ENCODE measurements at regions not wholly inside any gene's neighbourhood (a gene's known extent, or its start where the extent isn't known, plus 50 kb on each side); places are given as distances from the start of the nearest gene placed in this dataset.

DNA sequence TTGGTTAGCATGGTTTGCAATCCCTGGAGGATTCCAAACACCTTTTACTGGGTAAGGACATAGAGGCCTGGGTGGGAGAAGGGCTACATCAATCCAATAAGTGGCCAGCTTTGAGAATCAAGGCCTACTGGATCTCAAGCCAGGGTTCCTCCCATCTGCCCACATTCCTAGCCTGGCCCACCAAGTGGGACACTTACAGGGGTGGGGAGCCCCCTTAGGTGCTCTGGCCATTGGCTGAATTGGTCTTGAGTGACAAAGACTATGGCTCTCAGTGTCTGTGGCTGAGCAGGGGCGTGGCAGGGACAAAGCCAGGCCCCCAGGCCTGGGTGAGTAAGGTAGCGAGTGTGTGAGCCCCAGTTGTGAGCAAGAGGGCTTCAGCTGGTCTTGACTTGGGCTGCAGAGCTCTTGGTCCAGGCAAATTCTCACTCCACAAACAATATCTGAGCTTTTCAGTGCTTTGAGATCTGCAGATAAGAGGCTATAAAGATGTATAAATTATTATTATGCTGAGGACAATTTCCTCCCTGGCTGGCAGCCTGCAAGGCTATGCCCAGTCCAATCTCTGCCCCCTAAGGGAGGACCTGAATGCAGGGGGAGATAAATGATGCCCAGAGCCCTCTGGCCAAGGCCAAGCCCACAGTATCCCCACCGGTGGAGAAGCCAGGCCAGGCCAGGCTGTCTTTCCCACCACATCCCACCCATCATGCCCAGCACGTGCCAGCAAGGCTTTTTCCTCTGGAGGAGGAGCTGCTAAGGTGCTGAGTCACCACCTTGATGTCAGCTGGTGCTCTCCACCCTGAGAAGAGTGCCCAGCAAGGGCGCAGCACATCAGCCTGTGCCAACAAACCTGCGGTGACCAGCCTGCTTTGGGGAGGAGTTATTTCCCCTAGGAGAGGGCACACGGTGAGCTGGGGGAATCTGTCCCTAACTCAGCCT, 80.7 kb upstream of the DUSP5 start:
- DNase-seq: no peak

DNA sequence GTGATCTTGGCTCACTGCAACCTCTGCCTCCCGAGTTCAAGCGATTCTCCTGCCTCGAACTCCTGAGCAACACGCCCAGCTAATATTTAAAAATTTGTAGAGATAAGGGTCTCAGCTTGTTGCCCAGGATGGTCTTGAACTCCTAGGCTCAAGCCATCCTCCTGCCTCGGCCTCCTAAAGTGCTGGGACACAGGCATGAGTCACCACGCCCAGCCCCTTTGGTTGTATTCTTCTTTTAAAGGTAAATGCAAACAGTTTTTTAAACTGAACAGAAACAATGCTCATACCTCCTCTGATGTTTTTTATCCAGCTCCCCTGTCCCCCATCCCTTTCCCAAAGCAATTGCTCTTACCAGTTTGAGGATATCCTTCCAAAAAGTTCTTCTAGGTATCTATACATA, 79.5 kb upstream of the DUSP5 start:
- DNase-seq: no peak

DNA sequence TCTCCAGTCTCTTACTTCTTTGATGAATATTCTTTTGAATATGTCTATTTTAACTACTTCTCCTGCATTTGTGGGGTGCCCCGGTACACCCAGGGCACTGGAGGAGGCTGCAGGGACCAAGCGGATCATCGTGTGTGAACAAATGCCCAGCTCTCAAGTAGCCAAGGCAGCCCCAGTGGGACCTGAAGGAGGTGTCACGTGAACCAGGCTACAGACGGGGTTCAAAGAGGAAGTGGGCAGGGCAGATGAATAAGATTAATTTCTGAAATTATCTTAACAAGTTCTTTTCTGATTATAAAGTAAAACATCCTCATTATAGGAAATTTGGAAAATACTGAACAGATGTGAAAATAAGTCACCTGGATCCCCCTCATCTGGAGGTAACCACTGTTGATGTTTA, 78.4 kb upstream of the DUSP5 start:
- DNase-seq: peak; percentile 36

DNA sequence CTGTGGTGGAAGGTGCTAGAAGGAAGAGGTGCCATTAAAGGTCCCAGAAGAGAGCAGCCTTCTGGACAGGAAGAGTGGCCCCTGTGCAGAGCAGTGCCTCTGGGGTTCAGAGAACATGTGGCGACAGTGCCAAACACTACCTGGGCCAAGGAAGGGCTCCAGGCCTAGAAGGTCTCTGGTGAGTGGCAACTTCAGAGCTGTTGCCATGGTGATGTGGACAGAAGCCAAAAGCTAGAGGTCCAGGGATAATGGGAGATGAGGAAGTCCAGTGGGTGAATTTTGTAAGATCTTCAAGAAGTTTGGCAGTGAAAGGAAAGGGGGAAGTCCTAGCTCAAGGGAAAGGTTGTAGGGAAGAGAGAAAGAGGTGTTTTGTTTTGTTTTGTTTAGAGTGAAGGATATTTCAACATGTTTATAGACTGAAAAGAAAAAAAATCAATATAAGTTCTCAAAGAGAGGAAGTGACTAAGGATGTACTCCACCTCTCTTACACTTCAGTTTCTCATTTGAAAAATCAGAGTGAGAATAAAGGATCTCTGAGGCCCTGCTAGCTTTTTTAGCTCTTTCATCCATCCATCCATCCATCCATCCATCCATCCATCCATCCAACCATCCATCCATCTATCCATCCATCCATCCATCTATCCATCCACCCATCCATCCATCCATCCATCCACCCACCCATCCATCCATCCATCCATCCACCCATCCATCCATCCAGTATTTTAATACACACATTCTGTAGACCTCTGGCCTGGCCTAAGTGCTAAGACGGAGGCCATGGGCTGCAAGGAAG, 77.1 kb upstream of the DUSP5 start:
- peak; percentile 34 for DNase-seq

DNA sequence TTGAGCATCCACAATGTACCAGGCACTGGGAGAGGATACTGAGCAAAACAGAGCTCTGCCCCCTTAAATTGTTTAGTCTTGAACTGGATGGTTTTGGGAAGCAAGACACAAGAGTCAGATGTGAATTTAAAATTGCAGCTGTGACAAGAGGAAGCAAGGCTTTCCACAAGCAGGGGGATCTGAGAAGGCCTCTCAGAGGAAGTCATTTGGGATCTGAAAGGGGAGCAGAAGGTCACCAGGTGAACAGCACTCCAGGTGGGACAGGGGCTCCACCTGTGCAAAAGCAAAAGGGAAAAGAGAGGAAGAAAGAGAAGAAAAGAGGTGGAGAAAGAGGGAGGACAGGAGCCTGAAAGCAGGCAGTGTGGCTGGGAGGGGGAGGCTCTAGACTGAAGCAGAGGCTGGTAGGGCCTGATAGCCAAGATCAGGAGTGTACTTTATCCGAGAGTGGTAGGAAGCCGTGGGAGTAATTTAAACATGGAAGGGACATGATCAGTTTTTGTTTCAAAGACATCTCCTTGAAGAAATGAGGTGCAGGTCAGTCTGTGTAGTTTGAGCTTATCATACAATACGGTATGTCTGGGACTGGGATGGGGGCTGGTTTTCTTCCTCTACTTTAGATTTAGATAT, 76.1 kb upstream of the DUSP5 start:
- peak; percentile 57 for DNase-seq

DNA sequence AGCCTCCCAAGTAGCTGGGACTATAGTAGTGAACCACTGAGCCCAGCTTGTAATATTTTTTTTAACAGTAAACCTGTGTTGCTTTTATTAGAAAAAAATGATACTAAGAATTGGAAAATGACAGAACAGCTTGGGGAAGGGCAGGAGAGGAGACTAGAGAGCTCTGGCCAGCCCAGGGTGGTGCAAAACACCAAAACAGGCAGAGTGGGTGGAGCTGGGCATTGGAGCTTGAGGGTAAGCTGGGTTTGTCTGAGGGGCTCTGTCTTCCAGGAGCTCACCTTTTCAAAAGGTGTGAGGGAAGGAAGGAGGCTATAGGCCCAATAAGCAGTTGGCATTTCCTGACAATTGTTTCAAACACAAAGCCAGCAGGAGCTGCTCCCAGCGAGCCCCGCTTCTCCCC, 75.2 kb upstream of the DUSP5 start:
- DNase-seq: no peak

DNA sequence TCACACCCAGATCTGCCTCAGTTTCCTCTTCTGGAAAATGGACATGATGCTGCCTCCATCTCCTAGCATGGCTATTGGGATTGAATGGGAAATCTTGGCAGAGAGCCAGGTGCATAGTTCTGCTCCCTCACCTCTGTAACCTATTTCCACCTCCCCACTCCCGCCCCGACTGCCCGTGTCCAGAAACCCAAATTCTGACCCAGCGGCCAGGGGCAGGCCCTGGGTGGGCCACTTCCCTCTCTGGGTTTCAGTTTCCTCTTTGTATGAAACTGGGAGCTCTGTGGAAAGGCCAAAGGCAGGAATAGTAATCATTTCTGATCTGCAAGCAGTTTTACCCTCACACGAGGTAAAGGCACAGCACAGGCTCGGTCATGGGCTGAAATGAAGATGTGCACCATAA, 74.1 kb upstream of the DUSP5 start:
- no peak for DNase-seq

DNA sequence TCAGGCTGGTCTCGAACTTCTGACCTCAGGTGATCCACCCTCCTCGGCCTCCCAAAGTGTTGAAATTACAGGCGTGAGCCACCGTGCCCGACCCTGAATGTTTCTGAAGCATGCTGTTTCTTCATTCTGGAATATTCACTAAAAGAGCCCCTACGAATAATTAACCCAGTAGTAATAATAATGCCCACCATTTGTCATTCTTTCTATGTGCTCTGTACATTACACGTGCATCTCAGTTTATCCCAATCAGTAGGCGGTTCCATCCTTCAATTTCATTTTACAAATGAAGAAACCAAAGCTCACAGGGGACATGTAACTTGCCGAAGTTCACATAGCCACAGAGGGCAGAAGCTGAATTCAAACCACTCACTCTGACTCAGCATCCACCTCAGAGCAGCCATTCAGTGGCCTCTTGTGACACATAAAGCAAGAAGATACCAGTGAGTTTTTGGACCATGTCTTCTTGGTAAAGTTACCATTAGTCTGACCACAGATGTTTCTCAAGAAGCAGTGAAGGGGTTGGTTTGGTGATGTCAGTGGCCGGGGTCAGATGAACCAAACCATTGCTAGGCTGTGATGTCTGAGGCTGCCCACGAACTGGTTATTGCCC, 71.9 kb upstream of the DUSP5 start:
- DNase-seq: peak; percentile 73

DNA sequence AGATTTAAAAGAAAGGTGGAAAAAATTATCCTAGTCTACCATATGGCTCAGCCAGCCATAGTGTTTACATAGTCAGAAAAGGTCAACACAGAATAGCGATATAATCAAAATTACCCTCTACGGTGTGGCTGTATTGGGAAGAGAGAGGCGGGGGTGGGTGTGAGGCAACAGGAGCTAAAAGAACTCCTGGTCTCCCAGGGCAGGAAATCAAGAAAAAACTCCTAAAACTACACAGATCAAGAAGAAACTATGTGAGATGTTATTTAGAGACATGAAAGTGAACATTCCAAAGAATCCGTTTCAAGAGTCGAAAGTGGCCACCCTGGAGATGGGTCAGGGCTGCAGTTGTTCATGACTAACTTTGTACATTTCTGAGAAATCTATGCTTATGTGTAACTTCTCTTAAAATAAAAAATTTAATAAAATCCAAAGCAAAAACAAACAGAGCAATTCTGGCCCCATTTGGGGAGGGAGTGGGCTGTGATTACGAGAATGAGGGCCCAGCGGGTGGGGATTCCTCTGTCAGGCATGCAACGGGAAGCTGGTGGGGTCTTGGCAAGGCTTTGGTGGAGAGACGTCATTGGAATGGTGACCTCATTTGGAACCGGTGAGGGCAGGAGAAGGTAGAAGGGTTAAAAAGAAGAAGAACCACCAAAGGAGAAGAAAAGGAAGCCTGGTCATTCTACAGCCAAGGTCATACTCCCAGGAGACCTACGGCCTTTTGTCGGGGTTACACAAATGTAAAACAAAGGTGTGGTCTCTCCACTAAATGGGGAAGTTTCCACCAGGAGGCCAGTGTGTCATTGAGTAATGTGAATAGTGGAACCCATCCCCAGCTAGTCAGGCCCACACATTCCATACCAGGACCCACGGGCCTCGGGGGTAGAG, 71.2 kb upstream of the DUSP5 start:
- no peak for DNase-seq

DNA sequence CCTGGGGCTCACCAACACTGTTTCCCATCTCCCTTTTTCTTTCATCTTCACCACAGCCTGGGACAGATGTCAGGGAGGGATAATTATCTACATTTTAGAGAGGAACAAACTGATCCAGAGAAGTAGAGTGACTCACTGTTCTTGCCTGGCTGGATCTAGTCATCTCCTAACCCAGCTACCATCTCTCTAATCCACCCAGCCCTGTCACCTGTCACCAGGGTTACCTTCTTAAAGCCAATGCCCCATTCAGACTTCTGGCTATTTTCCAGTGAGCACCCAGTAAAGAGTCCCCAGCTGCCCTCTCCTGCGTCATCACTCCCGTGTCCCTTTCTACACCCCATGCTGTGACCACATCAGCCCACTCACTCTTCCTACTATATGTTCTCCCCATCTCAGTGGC, 68.4 kb upstream of the DUSP5 start:
- DNase-seq: no peak

DNA sequence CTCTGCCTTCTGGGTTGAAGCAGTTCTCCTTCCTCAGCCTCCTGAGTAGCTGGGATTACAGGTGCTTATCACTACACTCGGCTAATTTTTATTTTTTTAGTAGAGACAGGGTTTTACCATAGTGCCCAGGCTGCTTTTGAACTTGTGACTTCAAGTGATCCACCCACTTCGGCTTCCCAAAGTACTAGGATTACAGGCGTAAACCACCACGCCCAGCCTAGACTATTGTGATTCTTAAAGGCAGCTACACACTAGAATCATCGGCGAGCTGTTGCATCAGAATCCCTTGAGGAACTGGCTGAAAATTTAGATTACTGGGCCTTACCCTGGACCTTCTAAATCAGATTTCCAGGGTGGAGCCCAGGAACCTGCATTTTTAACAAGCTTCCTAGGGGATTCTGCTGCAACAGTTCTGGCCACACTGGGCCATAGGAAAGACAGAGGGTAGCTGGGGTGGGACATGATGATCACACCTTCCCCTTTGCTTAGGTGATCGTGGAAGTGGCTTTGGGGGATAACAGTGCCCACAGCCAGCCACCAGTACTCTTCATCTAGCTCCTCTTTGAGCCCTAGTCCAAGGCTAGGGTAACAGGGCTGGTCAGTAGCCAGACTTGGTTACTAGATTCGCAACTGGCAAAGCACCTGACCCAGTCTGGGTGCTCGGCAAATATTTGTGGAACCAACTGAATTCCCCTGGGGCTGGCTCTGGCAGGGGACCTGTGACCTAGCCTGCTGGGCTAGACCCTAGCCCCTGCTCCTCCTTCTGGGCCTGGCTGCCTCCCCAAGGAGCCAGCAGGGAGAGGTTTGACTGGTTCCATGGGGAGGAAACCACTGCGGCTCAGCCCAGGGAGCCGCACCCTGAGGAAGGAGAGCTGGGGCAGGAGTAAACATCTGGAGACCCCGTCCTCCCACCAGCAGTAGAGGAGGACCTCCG, 67.1 kb upstream of the DUSP5 start:
- peak; percentile 53 for DNase-seq

DNA sequence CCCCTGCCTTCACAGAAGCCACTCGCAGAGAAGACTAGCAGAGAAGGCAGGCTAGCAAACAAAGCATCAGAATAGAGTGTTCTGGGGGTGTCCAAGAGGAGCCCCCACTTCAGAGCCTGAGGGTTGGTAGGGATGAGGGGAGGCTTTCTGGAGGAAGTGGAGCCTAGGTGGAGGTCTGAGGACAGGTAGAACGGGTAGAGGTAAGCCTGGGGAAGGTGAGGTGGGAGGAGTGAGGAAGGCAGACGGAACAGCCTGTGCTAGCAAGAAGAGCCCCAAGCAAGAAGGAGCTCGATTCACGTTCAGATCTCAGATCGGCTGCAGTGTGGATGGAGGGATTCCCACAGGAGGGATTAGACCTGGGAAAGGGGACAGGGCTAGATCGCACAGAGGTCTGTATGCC, 66.0 kb upstream of the DUSP5 start:
- DNase-seq: no peak

DNA sequence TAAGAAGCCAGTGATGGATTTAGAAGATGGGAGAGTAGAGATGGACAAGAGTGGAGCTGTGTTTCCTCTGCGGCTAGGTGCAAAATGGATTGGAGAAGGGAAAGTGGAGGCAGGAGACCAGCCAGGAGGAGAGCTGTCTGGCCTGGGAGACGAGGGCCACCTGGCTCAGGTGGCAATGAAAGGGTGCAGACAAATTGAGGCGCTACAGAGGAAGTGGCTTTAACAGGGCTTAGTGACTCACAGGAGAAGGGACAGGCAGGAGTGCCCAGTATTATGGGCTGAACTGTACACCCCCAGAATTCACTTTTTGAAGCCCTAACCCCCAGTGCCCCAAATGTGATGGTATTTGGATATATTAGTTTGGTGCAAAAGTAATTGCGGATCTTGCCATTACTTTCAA, 65.6 kb upstream of the DUSP5 start:
- DNase-seq: no peak

DNA sequence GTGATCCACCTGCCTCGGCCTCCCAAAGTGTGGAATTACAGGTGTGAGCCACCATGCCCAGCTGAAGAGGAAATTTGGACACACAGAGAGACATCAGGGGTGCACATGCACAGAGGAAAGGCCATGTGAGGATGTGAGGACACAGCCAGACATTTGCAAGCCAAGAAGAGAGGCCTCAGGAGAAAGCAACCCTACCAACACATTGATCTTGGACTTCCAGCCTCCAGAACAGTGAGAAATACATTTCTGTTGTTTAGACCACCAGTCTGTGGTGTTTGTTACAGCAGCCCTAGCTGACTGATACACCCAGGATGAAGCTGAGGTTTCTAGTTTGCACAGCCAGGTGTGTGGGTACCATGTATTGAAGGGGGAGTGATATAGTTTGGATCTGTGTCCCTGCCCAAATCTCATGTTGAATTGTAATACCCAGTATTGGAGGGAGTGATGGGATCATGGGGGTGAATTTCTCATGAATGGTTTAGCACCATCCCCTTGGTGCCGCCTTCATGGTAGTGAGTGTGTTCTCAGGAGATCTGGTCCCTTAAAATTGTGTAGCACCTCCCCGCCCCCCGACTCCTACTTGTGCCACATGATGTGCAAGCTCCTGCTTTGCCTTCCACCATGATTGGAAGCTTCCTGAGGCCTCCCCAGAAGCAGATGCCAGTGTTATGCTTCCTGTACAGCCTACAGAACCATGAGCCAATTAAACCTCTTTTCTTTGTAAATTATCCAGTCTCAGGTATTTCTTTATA, 64.7 kb upstream of the DUSP5 start:
- DNase-seq: no peak

DNA sequence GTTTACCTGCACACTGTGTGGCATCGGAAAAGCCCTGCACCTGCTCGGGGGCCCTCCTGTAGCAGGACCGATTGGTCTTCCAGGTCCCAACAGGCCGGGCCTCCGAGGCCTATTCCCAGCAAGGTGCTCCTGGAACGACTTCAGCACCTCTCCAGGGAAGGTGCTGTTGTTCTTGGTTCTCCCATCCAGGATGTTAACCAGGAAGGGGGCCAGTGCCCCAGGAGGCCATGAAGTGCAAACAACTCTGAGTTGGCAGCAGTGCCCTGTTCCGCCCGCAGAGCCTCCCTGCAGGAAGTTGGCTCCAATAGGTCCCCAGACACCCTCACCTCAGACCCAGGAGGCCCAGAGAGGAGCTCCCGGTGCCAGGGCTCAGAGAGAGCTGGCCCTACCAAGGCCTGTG, 64.0 kb upstream of the DUSP5 start:
- DNase-seq: no peak

DNA sequence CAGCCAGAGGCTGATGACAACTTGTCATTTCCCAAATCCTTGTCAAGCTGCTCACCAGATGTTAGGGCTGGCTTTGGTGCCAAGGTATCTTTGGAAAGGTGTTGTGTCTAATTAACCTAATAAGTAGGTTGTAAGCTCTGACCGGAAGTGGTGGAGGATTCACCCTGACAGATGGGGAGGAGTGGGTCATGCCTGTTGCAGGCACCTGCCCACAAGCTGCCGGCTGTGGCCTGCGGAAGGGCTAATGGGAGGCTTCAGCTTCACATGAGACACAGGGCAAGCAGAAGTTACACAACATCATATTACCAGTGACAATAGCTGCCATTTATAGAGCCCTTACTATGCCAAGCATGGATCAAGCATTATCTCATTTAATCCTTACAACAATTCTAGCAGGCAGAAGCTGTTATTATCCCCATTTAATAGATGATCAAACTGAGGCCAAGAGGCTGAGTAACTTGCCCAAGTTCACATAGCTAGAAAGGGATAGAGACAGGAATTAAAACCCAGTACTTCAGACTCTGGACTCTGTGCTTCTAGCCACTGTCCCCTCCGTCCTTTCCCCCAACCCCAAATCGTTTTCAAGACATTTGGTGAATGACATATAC, 63.1 kb upstream of the DUSP5 start:
- no peak for DNase-seq

DNA sequence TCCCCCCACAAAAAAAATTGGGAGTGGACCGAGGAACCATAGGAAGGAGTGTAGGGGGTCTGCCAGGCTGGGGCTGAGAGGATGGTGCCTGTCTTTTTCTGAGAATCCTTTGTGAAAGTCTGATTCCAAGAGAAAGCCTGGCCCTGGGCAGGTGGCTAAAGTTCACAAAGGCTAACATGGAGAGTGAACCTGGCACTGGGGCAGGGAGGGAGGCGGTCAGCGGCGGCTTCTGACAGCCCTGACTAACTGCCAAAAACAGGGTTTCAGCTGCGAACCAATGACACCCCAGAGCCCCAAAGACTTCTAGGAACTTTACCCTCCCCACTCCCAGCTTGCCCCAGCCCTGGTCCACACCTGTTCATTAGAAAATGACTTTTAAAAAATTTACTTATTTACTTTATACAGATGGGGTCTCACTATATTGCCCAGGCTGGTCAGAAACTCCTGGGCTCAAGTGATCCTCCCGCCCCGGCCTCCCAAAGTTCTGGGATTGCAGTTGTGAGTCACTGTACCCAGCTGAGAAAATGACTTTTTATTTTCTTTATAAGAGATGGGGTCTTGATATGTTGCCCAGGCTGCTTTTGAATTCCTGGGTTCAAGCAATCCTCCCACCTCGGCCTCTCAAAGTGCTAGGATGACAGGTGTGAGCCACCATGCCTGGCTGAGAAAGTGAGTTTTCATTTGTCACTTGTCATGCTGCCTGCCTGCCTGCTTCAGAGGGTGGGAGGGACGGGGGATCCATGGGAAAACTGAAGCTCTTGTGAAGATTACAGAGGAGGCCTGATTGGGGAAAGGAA, 61.0 kb upstream of the DUSP5 start:
- DNase-seq: no peak

DNA sequence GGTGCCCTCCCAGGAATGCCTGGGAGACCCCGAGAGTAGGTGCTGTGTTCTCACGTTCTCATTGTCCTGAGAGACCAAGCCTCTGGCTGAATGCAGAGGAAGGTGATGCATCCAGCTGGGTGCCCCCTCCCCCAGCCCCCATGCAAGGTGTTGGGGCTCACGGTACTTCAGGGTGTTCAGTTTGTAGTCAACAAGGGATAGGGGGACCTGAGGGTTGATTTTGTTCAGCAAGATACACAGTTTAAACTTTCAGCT, 60.4 kb upstream of the DUSP5 start:
- DNase-seq: no peak

DNA sequence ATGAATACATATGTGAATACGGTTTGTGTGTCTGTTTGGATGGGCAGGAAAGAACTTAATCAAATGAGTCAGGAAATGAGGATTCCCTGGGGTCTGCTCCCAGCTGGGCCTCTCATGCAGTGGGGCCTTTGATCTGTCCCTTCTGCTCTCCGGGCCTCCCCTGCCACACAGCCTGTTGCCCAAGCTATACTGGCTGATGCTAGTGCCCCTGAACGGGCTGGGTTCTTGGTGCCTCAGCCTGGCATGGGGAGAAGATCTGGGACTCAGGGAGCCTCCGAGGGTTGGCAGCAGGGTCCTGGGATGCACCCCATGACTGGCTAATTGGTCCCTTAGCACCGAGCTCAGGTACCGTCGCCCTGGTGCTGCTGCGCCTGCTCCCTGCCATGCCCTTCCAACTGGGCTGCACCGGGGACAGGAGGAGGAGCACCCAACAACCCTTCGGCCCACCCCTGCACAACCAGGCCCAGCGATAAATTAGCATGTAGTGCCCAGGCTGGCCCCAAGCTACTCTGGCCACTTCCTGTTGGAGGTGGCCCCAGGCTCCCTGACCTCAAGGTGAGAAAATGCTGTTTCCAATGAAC, 59.9 kb upstream of the DUSP5 start:
- no peak for DNase-seq
